SHP77 treated with DMSO at 0.1 percent for 48 hours (cell line): ENCODE measurements at regions not wholly inside any gene's neighbourhood (a gene's known extent, or its start where the extent isn't known, plus 50 kb on each side); places are given as distances from the start of the nearest gene placed in this dataset.
"Not testable (repeated sequence)": the region's sequence is repeated elsewhere in the genome, so short reads cannot be mapped to it uniquely, and the experiment has no call there.

Source experiments
- DNase-seq: peaks from one replicate; lab custom pipeline; 2025; lab: John Stamatoyannopoulos, UW

DNA sequence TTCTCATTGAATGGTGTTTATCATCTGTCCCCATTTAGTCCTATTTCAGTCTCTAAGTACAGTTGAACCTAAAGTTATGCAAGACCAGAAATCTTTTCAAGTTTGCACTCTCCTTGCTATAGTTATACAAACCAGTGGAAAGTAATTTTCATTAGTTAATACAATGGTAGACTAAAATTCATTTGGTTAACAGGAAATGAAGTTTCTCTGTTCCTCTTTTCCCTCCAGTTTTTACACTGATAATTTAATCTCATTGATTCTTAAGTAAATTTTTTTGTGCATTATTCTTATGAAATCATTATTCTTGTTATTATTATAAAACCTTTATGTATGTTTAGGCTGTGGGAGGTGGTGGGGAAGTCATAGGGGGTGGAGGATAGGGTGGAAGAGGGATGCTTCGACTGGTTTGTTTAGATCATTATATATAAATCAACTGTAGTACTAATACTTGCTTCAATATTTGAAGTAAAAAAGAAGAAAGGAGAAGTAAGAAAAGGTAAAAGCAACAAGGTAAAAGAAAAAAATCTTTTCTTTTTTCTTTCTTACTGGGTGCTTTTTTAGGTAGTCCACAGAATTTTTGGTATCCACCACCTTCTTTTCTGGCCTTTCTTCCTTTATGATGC, 104.1 kb downstream of the GPR85 start:
- DNase-seq: no peak

- DNase-seq: no peak
These were observed 104.7 kb downstream of the GPR85 start for GRCh38 chr7:112981966-112982365.

GRCh38 chr7:112979055-112979454, 107.6 kb downstream of the GPR85 start:
- not testable (repeated sequence) for DNase-seq

GRCh38 chr7:112977244-112977955, 109.2 kb downstream of the GPR85 start:
- DNase-seq: not testable (repeated sequence)

DNA sequence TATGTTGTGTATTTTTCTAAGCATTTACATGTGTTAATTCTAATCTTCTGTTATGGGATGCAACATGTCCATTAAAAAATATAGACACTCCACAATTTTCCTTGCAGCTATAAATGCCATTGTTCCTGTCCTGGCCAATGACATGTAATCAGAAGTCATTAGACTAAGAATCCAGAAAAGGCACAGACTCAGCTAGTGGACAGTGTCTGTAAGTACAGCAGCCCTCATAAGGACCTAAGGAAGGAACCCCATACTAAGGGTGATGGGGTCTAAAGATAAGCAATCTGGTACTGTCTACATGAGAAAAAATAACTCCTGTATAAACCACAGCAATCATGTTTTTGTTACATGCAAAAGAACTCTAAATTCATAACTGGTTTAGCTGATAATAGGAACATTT, 115.9 kb downstream of the GPR85 start:
- DNase-seq: no peak

GRCh38 chr7:112969946-112970345, 116.7 kb downstream of the GPR85 start:
- no peak for DNase-seq

DNA sequence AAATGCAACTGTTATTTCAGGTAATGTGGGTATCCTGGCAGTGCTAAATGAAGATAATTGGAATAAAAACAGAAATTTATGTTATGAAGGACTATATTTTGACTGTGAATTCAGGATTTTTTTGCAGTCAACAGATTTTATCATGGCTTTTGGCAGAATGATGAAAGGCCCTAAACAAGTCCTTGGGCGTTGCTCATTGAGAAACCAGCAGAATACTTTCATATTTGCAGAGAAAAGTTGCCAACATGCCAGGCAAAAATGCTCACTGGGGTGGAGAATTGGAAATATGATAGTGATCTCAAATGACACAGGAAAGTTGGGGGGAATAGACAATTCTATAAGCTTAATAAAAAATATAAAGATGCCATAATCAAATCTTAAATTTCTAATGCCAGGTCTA, 121.1 kb downstream of the GPR85 start:
- no peak for DNase-seq

- DNase-seq: no peak
These were observed 123.0 kb downstream of the GPR85 start for GRCh38 chr7:112963634-112964033.

GRCh38 chr7:112962815-112963214, 123.8 kb downstream of the GPR85 start:
- DNase-seq: no peak

GRCh38 chr7:112959276-112959675, 127.4 kb downstream of the GPR85 start:
- DNase-seq: no peak

DNA sequence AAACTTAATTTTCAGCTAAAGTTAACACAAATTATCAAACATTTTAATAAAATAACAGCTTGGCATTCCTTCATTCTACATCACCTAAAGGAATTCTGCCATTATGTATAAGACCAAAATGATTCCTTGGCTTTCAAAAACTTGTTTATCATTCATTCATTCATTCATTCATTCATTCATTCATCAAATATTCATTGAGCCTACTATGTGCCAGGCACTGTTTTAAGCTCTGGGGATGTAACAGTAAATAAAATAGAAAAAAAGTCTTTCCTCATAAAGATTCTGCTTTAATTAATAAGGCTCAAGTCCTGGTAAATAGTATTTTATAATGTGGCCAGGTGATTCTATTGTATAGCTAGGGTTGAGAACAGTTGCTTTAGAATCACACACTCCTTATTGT, 127.9 kb downstream of the GPR85 start:
- no peak for DNase-seq

GRCh38 chr7:112957901-112958300, 128.7 kb downstream of the GPR85 start:
- no peak for DNase-seq

- not testable (repeated sequence) for DNase-seq
These were observed 133.6 kb downstream of the GPR85 start for GRCh38 chr7:112953031-112953430.

- DNase-seq: no peak
These were observed 135.6 kb downstream of the GPR85 start for GRCh38 chr7:112951070-112951469.

GRCh38 chr7:112949682-112950081, 136.9 kb downstream of the GPR85 start:
- not testable (repeated sequence) for DNase-seq

GRCh38 chr7:112946350-112946749, 140.3 kb downstream of the GPR85 start:
- DNase-seq: no peak

DNA sequence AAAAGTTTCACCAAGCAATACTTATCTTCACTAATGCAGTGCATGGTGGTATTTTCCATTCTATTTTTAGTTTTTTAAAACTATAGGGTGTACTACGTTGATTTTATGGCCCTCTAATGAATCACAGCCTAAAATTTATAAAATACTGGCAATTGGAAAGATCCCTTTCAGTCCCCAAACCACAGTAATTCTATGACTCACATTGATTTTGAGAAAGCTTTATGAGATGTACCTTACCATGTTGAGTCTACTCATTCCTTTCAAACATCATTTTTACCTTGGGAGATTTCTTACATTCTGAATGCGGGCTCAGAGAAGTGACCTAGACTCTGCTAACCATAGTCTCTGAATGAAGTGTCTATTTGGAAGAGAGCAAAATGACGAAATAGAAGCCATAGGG, 141.6 kb downstream of the GPR85 start:
- DNase-seq: no peak

GRCh38 chr7:112942981-112943380, 143.6 kb downstream of the GPR85 start:
- DNase-seq: no peak

DNA sequence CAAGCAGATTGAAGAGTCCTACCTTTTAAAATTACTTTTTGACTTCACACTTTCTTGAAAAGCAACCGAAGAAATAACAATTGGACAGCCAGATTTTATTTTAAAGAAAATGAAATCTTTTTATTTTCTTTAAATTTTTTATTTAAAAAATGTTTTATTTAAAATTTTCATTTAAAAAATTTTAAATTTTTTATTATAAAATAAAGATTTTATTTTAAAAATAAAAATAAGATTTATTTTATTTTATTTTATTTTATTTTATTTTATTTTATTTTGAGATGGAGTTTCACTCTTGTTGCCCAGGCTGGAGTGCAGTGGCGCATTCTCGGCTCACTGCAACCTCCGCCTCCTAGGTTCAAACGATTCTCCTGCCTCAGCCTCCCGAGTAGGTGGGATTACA, 144.5 kb downstream of the GPR85 start:
- DNase-seq: not testable (repeated sequence)

DNA sequence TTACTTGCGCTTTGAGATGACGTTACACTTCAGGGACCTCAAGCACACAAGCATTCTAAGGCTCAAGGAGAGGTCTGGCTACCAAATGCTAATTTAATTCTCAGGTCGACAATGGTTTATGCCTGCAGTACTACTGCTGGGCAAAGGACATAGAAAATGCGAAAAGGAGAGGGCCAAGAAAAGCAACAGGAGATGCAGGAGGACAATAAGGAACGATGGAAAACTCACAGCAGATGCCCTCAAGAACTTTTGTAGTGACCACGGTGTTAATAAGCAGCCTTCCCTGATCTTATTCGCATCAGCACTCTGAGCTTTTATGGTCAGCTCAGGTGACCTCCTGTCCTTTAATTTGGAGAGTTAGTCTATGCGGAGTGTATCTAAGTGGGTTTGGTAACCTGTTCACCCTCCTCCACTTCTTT, 146.3 kb downstream of the GPR85 start:
- DNase-seq: no peak

GRCh38 chr7:112939574-112940313, 146.9 kb downstream of the GPR85 start:
- DNase-seq: peak; percentile 94

DNA sequence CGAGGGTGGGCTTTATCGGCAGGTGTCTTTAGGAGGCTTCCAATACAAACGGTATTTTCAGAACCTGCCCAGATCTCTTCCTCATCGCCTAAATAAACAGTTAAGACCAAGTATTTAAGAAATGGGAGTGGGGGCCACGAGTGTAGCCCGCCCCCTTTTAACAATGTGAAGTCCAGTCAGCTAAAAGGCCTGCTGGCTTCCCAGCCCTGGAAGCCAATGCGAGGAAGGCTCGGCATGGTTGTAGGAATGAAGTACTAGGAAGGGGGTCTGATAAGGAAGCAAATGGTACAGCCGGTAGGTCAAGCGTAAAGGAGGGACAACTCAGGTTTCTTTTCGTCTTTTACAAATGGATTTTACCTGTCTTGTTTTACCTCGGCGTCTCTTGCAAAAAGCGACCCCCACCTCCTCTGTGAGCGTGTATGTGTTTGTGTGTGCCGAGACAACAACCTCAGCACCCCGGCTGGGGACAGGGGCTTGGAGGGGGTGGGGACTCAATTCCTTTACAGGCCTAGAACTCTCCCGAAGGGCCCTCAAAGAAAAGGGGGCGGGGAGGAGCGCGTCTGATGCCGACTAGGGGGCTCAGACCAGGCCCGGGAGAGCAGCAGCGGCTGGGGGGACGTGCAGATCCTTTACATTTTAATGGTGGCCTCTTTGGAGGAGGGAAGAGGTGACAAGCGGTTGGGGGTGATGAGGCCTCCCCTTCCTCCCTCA, 147.6 kb downstream of the GPR85 start:
- DNase-seq: no peak
